Fibroblast of skin of scalp (primary cell): ENCODE measurements at regions not wholly inside any gene's neighbourhood (a gene's known extent, or its start where the extent isn't known, plus 50 kb on each side); places are given as distances from the start of the nearest gene placed in this dataset.

Experiments used
- DNase-seq: peaks from one replicate; pipeline ENCODE4 v3.0.0-alpha.2; 2013

DNA sequence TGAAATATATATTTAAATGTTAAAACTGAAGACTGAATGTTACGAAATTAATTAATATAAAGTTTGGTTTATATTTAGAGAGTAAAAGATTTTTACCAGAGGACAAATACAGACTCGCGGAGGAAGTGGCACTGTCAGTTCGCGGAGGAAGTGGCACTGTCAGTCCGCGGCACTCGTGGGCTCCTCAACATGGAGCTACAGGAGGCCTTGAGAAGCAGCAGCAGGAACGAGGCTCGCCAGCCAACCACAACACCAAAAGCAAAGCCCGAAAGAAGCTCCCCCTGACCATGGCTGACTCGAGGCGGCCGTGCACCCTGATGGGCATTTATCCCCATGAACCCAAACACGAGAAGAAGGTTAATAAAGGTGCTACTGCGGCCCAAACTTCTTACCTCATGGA, 125.3 kb upstream of the PABPC4L start:
- DNase-seq, result no peak

GRCh38 chr4:134324179-134324578, 122.6 kb upstream of the PABPC4L start:
- DNase-seq, result no peak

GRCh38 chr4:134320048-134320447, 118.5 kb upstream of the PABPC4L start:
- DNase-seq, result no peak

GRCh38 chr4:134313591-134313990, 112.0 kb upstream of the PABPC4L start:
- no peak for DNase-seq

GRCh38 chr4:134309715-134310114, 108.1 kb upstream of the PABPC4L start:
- no peak for DNase-seq

DNA sequence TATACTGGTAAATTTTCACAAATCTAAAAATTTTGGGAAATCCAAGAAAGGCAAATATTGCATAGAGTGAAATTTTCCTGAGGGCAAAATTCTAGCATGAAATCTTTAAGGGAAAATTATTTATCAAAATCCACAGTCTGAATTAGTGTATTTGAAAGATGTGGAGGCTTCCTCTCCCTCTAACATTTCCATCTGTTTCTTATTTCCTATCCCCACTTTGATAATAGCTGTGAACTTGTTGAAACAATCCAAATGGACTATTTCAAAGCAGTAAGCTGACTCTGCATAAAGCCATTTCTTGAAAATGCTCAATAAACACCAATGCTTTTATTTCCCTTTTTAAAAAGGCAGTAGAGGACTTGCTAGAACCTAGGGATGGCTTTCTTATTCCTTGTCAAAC, 107.3 kb upstream of the PABPC4L start:
- DNase-seq, result no peak

DNA sequence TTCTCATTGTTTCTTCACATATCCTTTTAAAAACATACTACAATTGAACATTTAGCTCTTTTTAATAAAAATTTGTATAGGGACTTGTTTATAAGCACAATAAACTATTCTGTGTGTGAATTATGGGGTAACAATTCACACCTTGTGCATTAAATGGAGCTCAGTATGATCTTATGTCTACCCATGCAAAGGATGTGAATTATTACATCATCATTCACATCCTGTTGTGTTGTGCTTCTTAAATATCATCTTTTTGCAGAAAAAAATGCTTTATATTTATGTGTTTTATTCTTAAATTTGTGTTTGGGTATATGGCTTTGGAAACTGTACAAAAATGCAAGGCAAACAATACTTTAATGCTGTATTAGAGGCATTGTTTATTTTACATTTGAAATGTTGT, 96.7 kb upstream of the PABPC4L start:
- no peak for DNase-seq

DNA sequence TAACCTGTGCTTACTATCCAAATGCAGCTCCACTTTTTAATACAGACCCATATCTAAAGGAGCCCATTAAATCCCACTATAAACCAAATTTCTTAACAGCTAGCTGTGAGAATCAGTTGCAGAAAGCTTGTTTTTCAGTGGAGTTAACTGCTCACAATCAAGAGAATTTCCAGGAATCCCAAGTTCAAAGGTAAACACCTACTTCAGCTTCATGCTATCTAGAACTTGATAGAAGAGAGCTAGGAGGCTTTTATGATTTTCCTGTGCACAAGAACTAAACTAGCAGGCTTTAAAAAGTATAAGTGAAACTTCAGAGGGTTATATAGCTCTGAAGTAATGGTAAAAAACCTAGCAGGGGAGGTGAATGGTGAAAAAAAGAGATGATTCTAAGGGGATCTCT, 96.2 kb upstream of the PABPC4L start:
- DNase-seq, result no peak

GRCh38 chr4:134282680-134283079, 81.1 kb upstream of the PABPC4L start:
- no peak for DNase-seq

DNA sequence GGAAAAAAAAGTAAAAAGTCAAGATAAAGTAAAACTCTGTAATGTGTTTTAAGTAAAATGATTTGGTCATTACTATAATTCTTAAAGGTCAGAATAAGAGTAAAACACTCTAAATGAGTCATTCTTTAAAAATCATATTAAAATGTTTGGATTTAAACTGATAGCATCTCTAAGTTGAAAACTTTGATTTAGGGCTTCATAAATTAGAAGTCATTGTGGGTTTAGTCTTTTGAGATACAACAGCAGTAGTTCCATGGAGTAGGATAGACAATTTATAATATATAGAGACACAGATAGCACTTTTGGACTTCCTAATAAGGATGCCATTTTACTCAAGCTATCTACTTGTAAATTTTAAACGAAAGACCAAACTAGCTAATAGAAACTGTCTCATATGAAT, 77.1 kb upstream of the PABPC4L start:
- no peak for DNase-seq

GRCh38 chr4:134276476-134276875, 74.9 kb upstream of the PABPC4L start:
- no peak for DNase-seq

DNA sequence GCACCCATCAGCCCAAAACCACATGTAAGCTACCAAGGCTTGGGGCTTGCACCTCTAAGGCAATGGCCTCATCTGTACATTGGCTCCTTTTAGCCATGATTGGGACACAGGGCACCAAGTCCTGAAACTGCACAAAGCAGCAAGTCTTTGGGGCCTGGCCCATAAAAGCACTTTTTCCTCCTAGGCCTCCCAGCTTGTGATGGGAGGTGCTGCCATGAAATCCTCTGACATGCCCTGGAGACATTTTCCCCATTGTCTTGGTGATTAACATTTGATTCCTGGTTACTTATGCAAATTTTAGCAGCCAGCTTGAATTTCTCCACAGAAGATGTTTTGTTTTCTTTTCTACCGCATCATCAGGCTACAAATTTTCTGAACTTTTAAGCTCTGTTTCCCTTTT, 58.5 kb upstream of the PABPC4L start:
- no peak for DNase-seq
